LNCaP clone FGC (cell line): ENCODE measurements at regions not wholly inside any gene's neighbourhood (a gene's known extent, or its start where the extent isn't known, plus 50 kb on each side); places are given as distances from the start of the nearest gene placed in this dataset.

Experiments used
- DNase-seq: peaks from one replicate; pipeline ENCODE4 v3.0.0-alpha.2; 2011; ENCODE audit warnings: low read depth
- H3K4me3 ChIP-seq: 2 replicates; pipeline ENCODE4 v1.5.1; 2011; ENCODE audit warnings: mild to moderate bottlenecking, low read depth, low read length, control low read depth
- CTCF ChIP-seq: IDR thresholded peaks from 2 replicates; pipeline ENCODE4 v1.5.1; 2012; ENCODE audit warnings: mild to moderate bottlenecking; ENCODE audit not compliant: control insufficient read depth, insufficient read depth; ENCODE audit errors: extremely low read depth

GRCh38 chr2:223537115-223537514 lies 65.0 kb downstream of the SCG2 start:
- DNase-seq, result no peak
- no peak overlapping the region for H3K4me3 ChIP-seq
- TF ChIP-seq CTCF, result no peak

- TF ChIP-seq CTCF, result no peak
- H3K4me3 ChIP-seq, result no peak overlapping the region
- no peak for DNase-seq
Observed at GRCh38 chr2:223537651-223538601, 64.2 kb downstream of the SCG2 start.

GRCh38 chr2:223538920-223539440 lies 63.2 kb downstream of the SCG2 start:
- TF ChIP-seq CTCF, result no peak
- no peak overlapping the region for H3K4me3 ChIP-seq
- no peak for DNase-seq

GRCh38 chr2:223541546-223541945 lies 60.6 kb downstream of the SCG2 start:
- TF ChIP-seq CTCF, result no peak
- no peak overlapping the region for H3K4me3 ChIP-seq
- no peak for DNase-seq

GRCh38 chr2:223542501-223542900 lies 59.7 kb downstream of the SCG2 start:
- no peak overlapping the region for H3K4me3 ChIP-seq
- no peak for DNase-seq
- TF ChIP-seq CTCF, result no peak

- no peak for TF ChIP-seq CTCF
- no peak overlapping the region for H3K4me3 ChIP-seq
- no peak for DNase-seq
Observed at GRCh38 chr2:223545406-223545805, 56.8 kb downstream of the SCG2 start.
